NOMO-1 treated with DMSO at 0.1 percent for 48 hours (cell line): ENCODE measurements at regions not wholly inside any gene's neighbourhood (a gene's known extent, or its start where the extent isn't known, plus 50 kb on each side); places are given as distances from the start of the nearest gene placed in this dataset.

Experiments used
- DNase-seq: peaks from one replicate; lab custom pipeline; 2025; ENCODE audit not compliant: unreplicated experiment; lab: John Stamatoyannopoulos, UW

- DNase-seq, result no peak
Observed at GRCh38 chr4:14023036-14023435, 395.5 kb upstream of the BOD1L1 start.

GRCh38 chr4:14023896-14024295 lies 396.4 kb upstream of the BOD1L1 start:
- no peak for DNase-seq

- DNase-seq, result no peak
Observed at GRCh38 chr4:14025111-14025510, 397.6 kb upstream of the BOD1L1 start.

GRCh38 chr4:14025891-14026290 lies 398.4 kb upstream of the BOD1L1 start:
- DNase-seq, result no peak

GRCh38 chr4:14028862-14029261 lies 401.3 kb upstream of the BOD1L1 start:
- DNase-seq, result no peak

- no peak for DNase-seq
Observed at GRCh38 chr4:14035076-14035475, 407.6 kb upstream of the BOD1L1 start.

- DNase-seq, result no peak
Observed at GRCh38 chr4:14043203-14043602, 415.7 kb upstream of the BOD1L1 start.

- DNase-seq, result no peak
Observed at GRCh38 chr4:14046642-14047041, 419.1 kb upstream of the BOD1L1 start.

- DNase-seq, result no peak
Observed at GRCh38 chr4:14047840-14048239, 420.3 kb upstream of the BOD1L1 start.

GRCh38 chr4:14049946-14050345 lies 422.4 kb upstream of the BOD1L1 start:
- no peak for DNase-seq

- DNase-seq, result no peak
Observed at GRCh38 chr4:14053291-14053690, 425.8 kb upstream of the BOD1L1 start.

- DNase-seq, result no peak
Observed at GRCh38 chr4:14054391-14054790, 426.9 kb upstream of the BOD1L1 start.

- no peak for DNase-seq
Observed at GRCh38 chr4:14059006-14059405, 431.5 kb upstream of the BOD1L1 start.

- no peak for DNase-seq
Observed at GRCh38 chr4:14064984-14065383, 437.5 kb upstream of the BOD1L1 start.

- no peak for DNase-seq
Observed at GRCh38 chr4:14065406-14065805, 437.9 kb upstream of the BOD1L1 start.

GRCh38 chr4:14066979-14067378 lies 439.5 kb upstream of the BOD1L1 start:
- no peak for DNase-seq

- no peak for DNase-seq
Observed at GRCh38 chr4:14069886-14070285, 442.4 kb upstream of the BOD1L1 start.

- no peak for DNase-seq
Observed at GRCh38 chr4:14070289-14070880, 442.9 kb upstream of the BOD1L1 start.

GRCh38 chr4:14072506-14072905 lies 445.0 kb upstream of the BOD1L1 start:
- DNase-seq, result no peak

- peak; percentile 46 for DNase-seq
Observed at GRCh38 chr4:14076776-14077175, 449.3 kb upstream of the BOD1L1 start.

GRCh38 chr4:14078326-14078725 lies 450.8 kb upstream of the BOD1L1 start:
- no peak for DNase-seq

GRCh38 chr4:14079601-14080000 lies 452.1 kb upstream of the BOD1L1 start:
- no peak for DNase-seq

GRCh38 chr4:14083150-14083549 lies 455.6 kb upstream of the BOD1L1 start:
- no peak for DNase-seq

- DNase-seq, result no peak
Observed at GRCh38 chr4:14084598-14084997, 457.1 kb upstream of the BOD1L1 start.
